Stomach (tissue), 8 donors: ENCODE measurements at regions not wholly inside any gene's neighbourhood (a gene's known extent, or its start where the extent isn't known, plus 50 kb on each side); places are given as distances from the start of the nearest gene placed in this dataset.

Experiments used
- DNase-seq, 2 donors: peaks; one replicate each; pipeline versions ENCODE4 v3.0.0 to v3.0.0-alpha.2; 2013 to 2019
- H3K27ac ChIP-seq, 5 donors: fragments of 200-600 bp in 4 of 5; sonication (generic) in 4 of 5; one replicate each; pipeline ENCODE4 v1.5.1; 2013 to 2019; ENCODE audit warnings: mild to moderate bottlenecking in 1 of 5, moderate library complexity in 1 of 5
- H3K27me3 ChIP-seq, 3 donors: fragments of 200-600 bp; sonication (generic); one replicate each; pipeline ENCODE4 v1.5.1; 2017 to 2019; ENCODE audit warnings: mixed run types in 1 of 3
- H3K36me3 ChIP-seq, 4 donors: fragments of 200-600 bp; sonication (generic); 1 replicate in 3 of 4; 2 replicates in 1 of 4; pipeline ENCODE4 v1.5.1; 2016 to 2019
- H3K4me1 ChIP-seq, 4 donors: fragments of 200-600 bp; sonication (generic); one replicate each; pipeline ENCODE4 v1.5.1; 2016 to 2019
- H3K4me3 ChIP-seq, 4 donors: fragments of 200-600 bp; sonication (generic) in 3 of 4; one replicate each; pipeline ENCODE4 v1.5.1; 2016 to 2019; ENCODE audit warnings: mild to moderate bottlenecking in 1 of 4
- H3K9me3 ChIP-seq, 4 donors: fragments of 200-600 bp; sonication (generic); one replicate each; pipeline ENCODE4 v1.5.1; 2016 to 2019
- CTCF ChIP-seq, 7 experiments: fragments of 450-650 bp in 4 of 7; fragments of 200-600 bp in 3 of 7; sonication (generic) in 3 of 7; IDR thresholded peaks; one replicate each; pipeline ENCODE4 v1.5.1; 2016 to 2019; ENCODE audit warnings: antibody characterized with exemption in 7 of 7, control low read depth in 2 of 7, mild to moderate bottlenecking in 1 of 7
- EP300 ChIP-seq: sonication (generic); formaldehyde crosslinking; IDR thresholded peaks from one replicate; pipeline ENCODE4 v1.6.1; 2017; ENCODE audit warnings: antibody characterized with exemption
- POLR2A ChIP-seq, 4 donors: fragments of 450-650 bp; IDR thresholded peaks; one replicate each; pipeline ENCODE4 v1.6.1; 2016; ENCODE audit warnings: antibody characterized with exemption in 4 of 4, control low read depth in 2 of 4, mild to moderate bottlenecking in 1 of 4, moderate library complexity in 1 of 4
- POLR2AphosphoS5 ChIP-seq, 3 donors: sonication (generic); formaldehyde crosslinking; IDR thresholded peaks; one replicate each; pipeline ENCODE4 v1.6.1; 2016; ENCODE audit warnings: antibody characterized with exemption in 3 of 3
- WGBS, 5 donors: extraction: QIAGEN DNeasy Blood & Tissue Kit in 3 of 5; methylation state at CpG; one replicate each; pipeline versions ENCODE4 v1.1.5 to v1.1.7; 2013 to 2018; 5-methylcytosine and 5-hydroxymethylcytosine counted together
- intact Hi-C: fragments of 100-400 bp; cut with DNase I; formaldehyde crosslinking; loops from one replicate; pipeline ENCODE4 v1.15.1; 2023; ENCODE audit warnings: low total_unique reads
- donor health status: healthy with polysubstance abuse.
- donor health status: Bipolar disorder and iron deficiency.
- donor health status: healthy.

- Histone ChIP-seq H3K9me3 (peaks cover 0 to 3% (median 0%) of the 10 kb centered on the region in 4 donors), H3K4me1 (no peaks in the 10 kb centered on the region), H3K27me3 (no peaks in the 10 kb centered on the region), H3K36me3 (no peaks in the 10 kb centered on the region), H3K4me3 (no peak overlapping the region), H3K27ac (no peak overlapping the region)
- intact Hi-C loops, result no loop called here
- 56 to 69% (median 64%) methylated on average over 2 of the region's 2 CpGs for WGBS, 5 donors
- no peak for DNase-seq
- TF ChIP-seq POLR2A (IDR thresholded peaks at IDR 0.05) (no peak), EP300 (no peak), POLR2AphosphoS5 (IDR thresholded peaks at IDR 0.05) (no peak), CTCF (IDR thresholded peaks at IDR 0.05) (no peak)
Observed at GRCh38 chr1:218538341-218538740, 193.2 kb downstream of the TGFB2 start.

- intact Hi-C loops, result no loop called here
- no peaks in the 10 kb centered on the region for H3K27me3 ChIP-seq
- H3K9me3 ChIP-seq, result no peaks in the 10 kb centered on the region
- H3K27ac ChIP-seq, result no peak overlapping the region
- H3K4me1 ChIP-seq, result no peaks in the 10 kb centered on the region
- no peaks in the 10 kb centered on the region for H3K36me3 ChIP-seq
- no peak for TF ChIP-seq EP300
- TF ChIP-seq POLR2AphosphoS5 (IDR thresholded peaks at IDR 0.05), result no peak
- no peak for TF ChIP-seq POLR2A (IDR thresholded peaks at IDR 0.05)
- no peak for TF ChIP-seq CTCF (IDR thresholded peaks at IDR 0.05)
- no peak overlapping the region for H3K4me3 ChIP-seq
- no peak for DNase-seq
- WGBS, 5 donors, result 34 to 97% (median 91%) methylated on average over 1 of the region's 1 CpG
Observed at GRCh38 chr1:218546314-218546713, 201.2 kb downstream of the TGFB2 start.

- Histone ChIP-seq H3K9me3 (no peaks in the 10 kb centered on the region), H3K27me3 (no peaks in the 10 kb centered on the region), H3K4me3 (no peak overlapping the region), H3K4me1 (no peaks in the 10 kb centered on the region), H3K27ac (no peak overlapping the region), H3K36me3 (no peaks in the 10 kb centered on the region)
- no peak for TF ChIP-seq POLR2A (IDR thresholded peaks at IDR 0.05)
- no peak for TF ChIP-seq EP300
- TF ChIP-seq POLR2AphosphoS5 (IDR thresholded peaks at IDR 0.05), result no peak
- DNase-seq, result no peak
- intact Hi-C loops, result no loop called here
- WGBS, 5 donors, result 52 to 71% (median 58%) methylated on average over 10 of the region's 10 CpGs
Observed at GRCh38 chr1:218547957-218548730, 203.0 kb downstream of the TGFB2 start.

GRCh38 chr1:218548764-218549163 is 203.6 kb downstream of the TGFB2 start:
- intact Hi-C loops, result no loop called here
- Histone ChIP-seq H3K27ac (no peak overlapping the region), H3K27me3 (no peaks in the 10 kb centered on the region), H3K9me3 (no peaks in the 10 kb centered on the region), H3K4me3 (no peak overlapping the region), H3K36me3 (no peaks in the 10 kb centered on the region), H3K4me1 (no peaks in the 10 kb centered on the region)
- WGBS, 5 donors, result 80 to 87% (median 82%) methylated on average over 4 of the region's 4 CpGs
- DNase-seq, result no peak
- TF ChIP-seq POLR2AphosphoS5 (IDR thresholded peaks at IDR 0.05) (no peak), CTCF (IDR thresholded peaks at IDR 0.05) (no peak), POLR2A (IDR thresholded peaks at IDR 0.05) (no peak), EP300 (no peak)

GRCh38 chr1:218553197-218553596 is 208.1 kb downstream of the TGFB2 start:
- intact Hi-C loops, result no loop called here

More at GRCh38 chr1:218553197-218553596, 208.1 kb downstream of the TGFB2 start:
- H3K9me3 ChIP-seq, result no peaks in the 10 kb centered on the region
- no peak overlapping the region for H3K4me3 ChIP-seq
- H3K4me1 ChIP-seq, result no peaks in the 10 kb centered on the region
- TF ChIP-seq CTCF (IDR thresholded peaks at IDR 0.05) (no peak), POLR2A (IDR thresholded peaks at IDR 0.05) (no peak), POLR2AphosphoS5 (IDR thresholded peaks at IDR 0.05) (no peak), EP300 (no peak)
- no peaks in the 10 kb centered on the region for H3K36me3 ChIP-seq
- no peak overlapping the region for H3K27ac ChIP-seq
- H3K27me3 ChIP-seq, result no peaks in the 10 kb centered on the region
- DNase-seq, result no peak
- 83 to 97% (median 91%) methylated on average over 2 of the region's 2 CpGs for WGBS, 5 donors
